CD4-positive, alpha-beta T cell (primary cell): ENCODE measurements at regions not wholly inside any gene's neighbourhood (a gene's known extent, or its start where the extent isn't known, plus 50 kb on each side); places are given as distances from the start of the nearest gene placed in this dataset.

Experiments used
- ATAC-seq: fragments of 200-7000 bp; cut with Tn5 transposase; one replicate; pipeline ENCODE4 v1.10.0; 2022; ENCODE audit warnings: mild to moderate bottlenecking; ENCODE audit not compliant: poor library complexity
- CTCF ChIA-PET: fragments of 350-600 bp; sonication (Branson Sonifier 250); formaldehyde crosslinking; loops from one replicate; lab custom pipeline; 2021; ENCODE audit warnings: antibody characterized with exemption, inconsistent platforms; lab: Charles Lee
- POLR2A ChIA-PET: fragments of 350-600 bp; sonication (Branson Sonifier 250); formaldehyde crosslinking; loops from one replicate; lab custom pipeline; 2021; ENCODE audit warnings: antibody characterized with exemption, inconsistent platforms; lab: Charles Lee
- DNase-seq, 14 experiments: peaks; one replicate each; pipeline ENCODE4 v3.0.0-alpha.2; 2013 to 2020; ENCODE audit warnings: mixed read lengths in 2 of 14
- H3K27ac ChIP-seq, 2 donors: one replicate each; pipeline versions ENCODE4 v1.5.1 to v1.7.0; 2013; ENCODE audit warnings: low read length in 2 of 2, low read depth in 1 of 2, mild to moderate bottlenecking in 1 of 2
- H3K27me3 ChIP-seq, 2 experiments: 1 replicate in 1 of 2; 2 replicates in 1 of 2; pipeline versions ENCODE4 v1.6.1 to v1.7.0; 2013; ENCODE audit warnings: low read length in 2 of 2, control low read depth in 1 of 2, mild to moderate bottlenecking in 1 of 2, moderate library complexity in 1 of 2; ENCODE audit not compliant: insufficient read depth in 2 of 2, control insufficient read depth in 1 of 2
- H3K36me3 ChIP-seq: one replicate; pipeline ENCODE4 v1.6.1; 2013; ENCODE audit warnings: low read length, control low read depth; ENCODE audit not compliant: insufficient read depth
- H3K4me1 ChIP-seq: one replicate; pipeline ENCODE4 v1.6.1; 2013; ENCODE audit warnings: low read length, control low read depth; ENCODE audit not compliant: insufficient read depth
- H3K4me3 ChIP-seq: one replicate; pipeline ENCODE4 v1.5.1; 2013; ENCODE audit warnings: mild to moderate bottlenecking, low read length, moderate library complexity
- H3K9me3 ChIP-seq, 2 experiments: 1 replicate in 1 of 2; 2 replicates in 1 of 2; pipeline versions ENCODE4 v1.6.1 to v1.7.0; 2013; ENCODE audit warnings: low read length in 2 of 2, mild to moderate bottlenecking in 2 of 2, control low read depth in 1 of 2, moderate library complexity in 1 of 2; ENCODE audit not compliant: control insufficient read depth in 1 of 2, insufficient read depth in 1 of 2
- H3K27ac Mint-ChIP-seq: one replicate; pipeline ENCODE4 v1.8.0; 2020; ENCODE audit warnings: mixed read lengths
- H3K27me3 Mint-ChIP-seq: one replicate; pipeline ENCODE4 v1.8.0; 2021; ENCODE audit warnings: mixed read lengths
- H3K36me3 Mint-ChIP-seq: one replicate; pipeline ENCODE4 v1.8.0; 2021; ENCODE audit warnings: low read depth, mixed read lengths
- H3K4me1 Mint-ChIP-seq: one replicate; pipeline ENCODE4 v1.8.0; 2021; ENCODE audit warnings: low read depth, mixed read lengths
- H3K4me3 Mint-ChIP-seq: one replicate; pipeline ENCODE4 v1.8.0; 2020; ENCODE audit warnings: mild to moderate bottlenecking, mixed read lengths
- H3K9me3 Mint-ChIP-seq: one replicate; pipeline ENCODE4 v1.8.0; 2020; ENCODE audit warnings: mixed read lengths
- CTCF ChIP-seq: fragments of 200-600 bp; IDR thresholded peaks from one replicate; pipeline ENCODE4 v1.8.0; 2022; ENCODE audit warnings: antibody characterized with exemption, mild to moderate bottlenecking
- intact Hi-C, 2 experiments: fragments of 100-400 bp; cut with DNase I in 1 of 2; cut with micrococcal nuclease in 1 of 2; formaldehyde crosslinking; loops; one replicate each; pipeline versions ENCODE4 v1.15.1 to v1.9.0; 2023 to 2025; cut with DNase I, micrococcal nuclease

- Histone ChIP-seq H3K27ac (no peak overlapping the region), H3K4me1 (no peaks in the 10 kb centered on the region), H3K36me3 (no peaks in the 10 kb centered on the region), H3K4me3 (no peak overlapping the region), H3K27me3 (no peaks in the 10 kb centered on the region), H3K9me3 (no peaks in the 10 kb centered on the region)
- no peak for DNase-seq
- Mint-ChIP-seq H3K36me3 (no peaks in the 10 kb centered on the region), H3K4me1 (no peaks in the 10 kb centered on the region), H3K4me3 (no peak overlapping the region), H3K27ac (no peak overlapping the region), H3K27me3 (no peaks in the 10 kb centered on the region), H3K9me3 (no peaks in the 10 kb centered on the region)
- no peak for TF ChIP-seq CTCF
- no peak for ATAC-seq
- intact Hi-C loops, result no loop called here
- POLR2A ChIA-PET, result no interaction called here
- CTCF ChIA-PET, result no interaction called here
Observed at GRCh38 chrX:98405376-98405775, 1521.7 kb downstream of the RPA4 start.

GRCh38 chrX:98407584-98407983, 1523.9 kb downstream of the RPA4 start:
- Mint-ChIP-seq H3K9me3 (no peaks in the 10 kb centered on the region), H3K27ac (no peak overlapping the region), H3K4me1 (no peaks in the 10 kb centered on the region), H3K4me3 (no peak overlapping the region), H3K27me3 (no peaks in the 10 kb centered on the region), H3K36me3 (no peaks in the 10 kb centered on the region)
- intact Hi-C loops, result no loop called here
- H3K9me3 ChIP-seq, result no peaks in the 10 kb centered on the region
- H3K27me3 ChIP-seq, result no peaks in the 10 kb centered on the region
- ChIA-PET CTCF (no interaction called here), POLR2A (no interaction called here)
- DNase-seq (no peak), ATAC-seq (no peak)
- H3K27ac ChIP-seq, result no peak overlapping the region
- no peaks in the 10 kb centered on the region for H3K36me3 ChIP-seq
- no peaks in the 10 kb centered on the region for H3K4me1 ChIP-seq
- TF ChIP-seq CTCF, result no peak
- no peak overlapping the region for H3K4me3 ChIP-seq

GRCh38 chrX:98409867-98410266, 1526.2 kb downstream of the RPA4 start:
- no peaks in the 10 kb centered on the region for H3K4me1 ChIP-seq
- ATAC-seq (no peak), DNase-seq (no peak)
- no peak for TF ChIP-seq CTCF
- POLR2A ChIA-PET, result no interaction called here
- no peaks in the 10 kb centered on the region for H3K36me3 ChIP-seq
- H3K9me3 ChIP-seq, result no peaks in the 10 kb centered on the region
- Mint-ChIP-seq H3K4me3 (no peak overlapping the region), H3K4me1 (no peaks in the 10 kb centered on the region), H3K27me3 (no peaks in the 10 kb centered on the region), H3K27ac (no peak overlapping the region), H3K9me3 (no peaks in the 10 kb centered on the region), H3K36me3 (no peaks in the 10 kb centered on the region)
- no peak overlapping the region for H3K4me3 ChIP-seq
- CTCF ChIA-PET, result no interaction called here
- H3K27me3 ChIP-seq, result no peaks in the 10 kb centered on the region
- no peak overlapping the region for H3K27ac ChIP-seq
- intact Hi-C loops, result no loop called here
